Fibroblast of villous mesenchyme (primary cell): ENCODE measurements at regions not wholly inside any gene's neighbourhood (a gene's known extent, or its start where the extent isn't known, plus 50 kb on each side); places are given as distances from the start of the nearest gene placed in this dataset.
A peak's percentile ranks its signal among the peaks of the same experiment; 100 is the strongest.

Source experiments
- DNase-seq: peaks from one replicate; pipeline ENCODE4 v3.0.0-alpha.2; 2010; ENCODE audit warnings: low read depth
- H3K4me3 ChIP-seq: 2 replicates; pipeline ENCODE4 v1.5.1; 2011; ENCODE audit warnings: low read depth, mild to moderate bottlenecking, low read length
- CTCF ChIP-seq: IDR thresholded peaks from 2 replicates; pipeline ENCODE4 v1.5.1; 2012; ENCODE audit warnings: low read depth, mild to moderate bottlenecking, low read length; ENCODE audit not compliant: insufficient read depth

- no peak for TF ChIP-seq CTCF
- no peak for DNase-seq
- no peak overlapping the region for H3K4me3 ChIP-seq
These were observed 510.5 kb upstream of the PROK2 start for GRCh38 chr3:72295276-72295961.

- TF ChIP-seq CTCF, result no peak
- no peak for DNase-seq
- no peak overlapping the region for H3K4me3 ChIP-seq
These were observed 506.1 kb upstream of the PROK2 start for GRCh38 chr3:72290859-72291638.

GRCh38 chr3:72289692-72290071, 504.7 kb upstream of the PROK2 start:
- TF ChIP-seq CTCF, result no peak
- no peak for DNase-seq
- H3K4me3 ChIP-seq, result no peak overlapping the region

GRCh38 chr3:72288955-72289691, 504.2 kb upstream of the PROK2 start:
- no peak overlapping the region for H3K4me3 ChIP-seq
- peak; percentile 96 for DNase-seq
- TF ChIP-seq CTCF, result no peak

- no peak overlapping the region for H3K4me3 ChIP-seq
- DNase-seq, result no peak
- no peak for TF ChIP-seq CTCF
These were observed 503.0 kb upstream of the PROK2 start for GRCh38 chr3:72287956-72288355.

- no peak overlapping the region for H3K4me3 ChIP-seq
- TF ChIP-seq CTCF, result no peak
- no peak for DNase-seq
These were observed 500.6 kb upstream of the PROK2 start for GRCh38 chr3:72285502-72285901.
